Adrenal gland (tissue), 5 donors: ENCODE measurements at regions not wholly inside any gene's neighbourhood (a gene's known extent, or its start where the extent isn't known, plus 50 kb on each side); places are given as distances from the start of the nearest gene placed in this dataset.

Experiments used
- CTCF ChIP-seq, 6 experiments: fragments of 450-650 bp in 4 of 6; fragments of 200-600 bp in 2 of 6; sonication (generic) in 1 of 6; IDR thresholded peaks; 1 replicate in 5 of 6; 2 replicates in 1 of 6; pipeline versions ENCODE4 v1.5.1 to v1.8.0; 2016 to 2021; ENCODE audit warnings: antibody characterized with exemption in 6 of 6, mild to moderate bottlenecking in 2 of 6, moderate library complexity in 1 of 6
- POLR2A ChIP-seq, 2 donors: fragments of 450-650 bp; IDR thresholded peaks; one replicate each; pipeline ENCODE4 v1.6.1; 2017; ENCODE audit warnings: antibody characterized with exemption in 2 of 2, mild to moderate bottlenecking in 2 of 2, moderate library complexity in 1 of 2
- donor health status: DM: no; HTN: no; CAD: no.

- TF ChIP-seq CTCF (IDR thresholded peaks at IDR 0.05) (no peak), POLR2A (IDR thresholded peaks at IDR 0.05) (no peak)
Measured at GRCh38 chr21:38933731-38934130, 128.0 kb downstream of the ETS2 start.
